Thoracic aorta (tissue), 2 donors: ENCODE measurements at regions not wholly inside any gene's neighbourhood (a gene's known extent, or its start where the extent isn't known, plus 50 kb on each side); places are given as distances from the start of the nearest gene placed in this dataset.

Experiments
- ATAC-seq: fragments of 150-250 bp; one replicate; pipeline ENCODE4 v1.8.0; 2017; ENCODE audit warnings: low read depth; ENCODE audit not compliant: insufficient number of reproducible peaks, low FRiP score
- DNase-seq: peaks from one replicate; pipeline ENCODE4 v3.0.0-alpha.2; 2020; ENCODE audit warnings: low spot score
- H3K27ac ChIP-seq, 2 donors: fragments of 200-600 bp; sonication (generic); 1 replicate in 1 of 2; 2 replicates in 1 of 2; pipeline ENCODE4 v1.5.1; 2016; ENCODE audit warnings: mild to moderate bottlenecking in 2 of 2, moderate library complexity in 2 of 2
- H3K27me3 ChIP-seq: fragments of 200-600 bp; sonication (generic); replicated peaks from 2 replicates; pipeline ENCODE4 v1.6.0; 2016; ENCODE audit warnings: mild to moderate bottlenecking; ENCODE audit not compliant: insufficient read depth
- H3K36me3 ChIP-seq: fragments of 200-600 bp; sonication (generic); one replicate; pipeline ENCODE4 v1.5.1; 2016
- H3K4me1 ChIP-seq, 2 donors: fragments of 200-600 bp; sonication (generic); 1 replicate in 1 of 2; 2 replicates in 1 of 2; pipeline versions ENCODE4 v1.5.1 to v1.6.0; 2016; ENCODE audit warnings: low read depth in 2 of 2, mild to moderate bottlenecking in 1 of 2; ENCODE audit not compliant: control insufficient read depth in 1 of 2
- H3K4me3 ChIP-seq: fragments of 200-600 bp; sonication (generic); 2 replicates; pipeline ENCODE4 v1.5.1; 2016; ENCODE audit warnings: mild to moderate bottlenecking
- H3K9me3 ChIP-seq: fragments of 200-600 bp; sonication (generic); 2 replicates; pipeline ENCODE4 v1.5.1; 2016
- CTCF ChIP-seq: fragments of 200-600 bp; sonication (generic); IDR thresholded peaks from one replicate; pipeline ENCODE4 v1.5.1; 2019; ENCODE audit warnings: antibody characterized with exemption

- no peaks in the 10 kb centered on the region for H3K9me3 ChIP-seq
- H3K36me3 ChIP-seq, result no peaks in the 10 kb centered on the region
- no peaks in the 10 kb centered on the region for H3K27me3 ChIP-seq
- H3K4me1 ChIP-seq, result peaks cover 0 to 13% of the 10 kb centered on the region in 2 donors
- no peak for TF ChIP-seq CTCF
- H3K4me3 ChIP-seq, result no peak overlapping the region
- no peak for ATAC-seq
- no peak for DNase-seq
- no peak overlapping the region for H3K27ac ChIP-seq
Observed at GRCh38 chr10:118118716-118119115, 72.0 kb upstream of the RAB11FIP2 start.

GRCh38 chr10:118116715-118117449 lies 70.1 kb upstream of the RAB11FIP2 start:
- no peaks in the 10 kb centered on the region for H3K27me3 ChIP-seq
- no peaks in the 10 kb centered on the region for H3K9me3 ChIP-seq
- no peak for ATAC-seq
- no peak for DNase-seq
- no peaks in the 10 kb centered on the region for H3K36me3 ChIP-seq
- H3K27ac ChIP-seq, result no peak overlapping the region
- TF ChIP-seq CTCF, result no peak
- H3K4me3 ChIP-seq, result peak overlapping the region; percentile 30
- peaks cover 0 to 13% of the 10 kb centered on the region in 2 donors for H3K4me1 ChIP-seq

- H3K36me3 ChIP-seq, result no peaks in the 10 kb centered on the region
- no peaks in the 10 kb centered on the region for H3K27me3 ChIP-seq
- H3K4me1 ChIP-seq, result peaks cover 0 to 13% of the 10 kb centered on the region in 2 donors
- H3K27ac ChIP-seq, result no peak overlapping the region
- no peak for ATAC-seq
- peak overlapping the region; percentile 30 for H3K4me3 ChIP-seq
- DNase-seq, result no peak
- TF ChIP-seq CTCF, result no peak
- H3K9me3 ChIP-seq, result no peaks in the 10 kb centered on the region
Observed at GRCh38 chr10:118116362-118116714, 69.6 kb upstream of the RAB11FIP2 start.

GRCh38 chr10:118115701-118116100 lies 69.0 kb upstream of the RAB11FIP2 start:
- ATAC-seq (no peak), DNase-seq (no peak)
- no peak overlapping the region for H3K4me3 ChIP-seq
- H3K27me3 ChIP-seq, result no peaks in the 10 kb centered on the region
- TF ChIP-seq CTCF, result no peak
- peaks cover 0 to 13% of the 10 kb centered on the region in 2 donors for H3K4me1 ChIP-seq
- no peak overlapping the region for H3K27ac ChIP-seq
- H3K9me3 ChIP-seq, result no peaks in the 10 kb centered on the region
- no peaks in the 10 kb centered on the region for H3K36me3 ChIP-seq

GRCh38 chr10:118114992-118115391 lies 68.3 kb upstream of the RAB11FIP2 start:
- no peaks in the 10 kb centered on the region for H3K9me3 ChIP-seq
- no peak for TF ChIP-seq CTCF
- no peaks in the 10 kb centered on the region for H3K27me3 ChIP-seq
- H3K4me1 ChIP-seq, result peaks cover 0 to 13% of the 10 kb centered on the region in 2 donors
- H3K4me3 ChIP-seq, result no peak overlapping the region
- DNase-seq, result no peak
- no peak for ATAC-seq
- H3K36me3 ChIP-seq, result no peaks in the 10 kb centered on the region
- no peak overlapping the region for H3K27ac ChIP-seq
